ENCODE measurements at regions not wholly inside any gene's neighbourhood (a gene's known extent, or its start where the extent isn't known, plus 50 kb on each side); places are given as distances from the start of the nearest gene placed in this dataset.
A peak's percentile ranks its signal among the peaks of the same experiment; 100 is the strongest.

DNA sequence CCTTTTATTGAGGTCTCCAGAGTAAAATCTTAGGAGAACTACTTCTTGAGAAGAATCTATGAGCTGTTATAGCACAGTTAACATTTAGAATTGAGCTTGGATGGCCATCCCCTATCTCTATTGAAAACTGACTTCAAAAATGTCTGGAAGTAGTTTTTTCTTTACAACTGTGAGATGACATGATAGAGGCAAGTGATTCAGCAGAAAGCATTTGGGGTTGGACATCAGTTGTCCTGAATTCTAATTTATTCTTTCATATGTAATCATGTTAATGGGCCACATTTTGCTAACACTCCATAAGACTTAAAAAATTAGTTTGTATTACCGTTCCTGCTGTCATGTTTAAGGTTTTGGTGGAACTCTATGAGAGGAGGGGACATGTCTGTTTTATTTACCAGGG is 237.0 kb upstream of the SLC14A2 start:
- no peak for DNase-seq (ENCODE audit: low read depth)

DNA sequence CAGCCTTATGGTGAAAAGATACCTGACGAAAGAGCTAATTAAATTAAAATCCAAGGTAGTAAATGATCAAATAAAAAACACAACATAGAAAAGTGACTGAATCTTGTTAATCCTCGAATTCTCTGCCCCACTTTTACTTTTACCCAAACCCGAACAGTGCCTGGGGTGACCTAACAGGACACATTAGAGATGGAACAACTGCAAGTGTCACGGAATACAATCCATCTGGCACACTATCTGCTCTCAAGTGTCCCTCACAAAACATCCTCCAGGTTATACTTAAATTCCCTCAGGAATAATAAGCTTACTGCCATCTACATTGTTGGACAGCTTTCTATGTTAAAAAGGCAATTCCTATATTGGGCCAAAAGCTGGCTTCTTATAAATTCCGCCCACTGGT is 236.3 kb upstream of the SLC14A2 start:
- DNase-seq (ENCODE audit: low read depth): no peak

DNA sequence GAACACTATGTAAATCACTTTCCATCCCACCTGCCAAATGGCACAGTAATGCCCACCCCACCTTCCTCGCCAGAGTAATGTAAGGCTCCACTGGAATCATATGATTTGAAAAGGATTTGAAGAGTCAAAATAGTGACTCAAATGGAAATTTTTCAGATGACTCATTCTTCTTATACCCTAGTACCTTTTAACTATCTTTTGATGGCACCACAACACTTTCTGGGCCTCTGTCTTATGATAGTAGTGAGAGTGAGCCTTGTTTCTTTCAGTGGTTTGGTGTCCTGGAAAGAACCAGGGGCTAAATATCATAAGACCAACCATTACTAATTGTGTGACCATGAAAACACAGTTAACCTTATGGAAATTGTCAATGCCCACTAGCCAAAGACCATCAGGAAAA is 235.4 kb upstream of the SLC14A2 start:
- no peak for DNase-seq (ENCODE audit: low read depth)

DNA sequence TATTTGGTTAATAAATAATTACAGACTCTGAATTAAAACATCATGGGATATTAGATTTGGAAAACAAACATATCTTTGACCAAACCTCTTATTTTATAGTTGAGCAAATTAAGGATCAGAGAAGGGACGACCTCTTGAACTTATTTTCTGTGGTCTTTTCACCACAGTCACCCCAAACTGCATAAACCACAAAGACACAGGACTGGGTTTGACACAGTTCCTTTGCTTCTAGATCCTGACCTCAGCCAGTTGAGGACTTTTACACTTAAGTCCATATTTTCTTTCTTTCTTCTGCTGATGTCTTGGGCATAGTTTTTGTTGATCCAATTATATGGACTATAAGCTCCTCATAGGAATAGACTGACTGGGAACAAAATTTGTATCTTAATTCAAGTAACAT is 234.0 kb upstream of the SLC14A2 start:
- no peak for DNase-seq (ENCODE audit: low read depth)

DNA sequence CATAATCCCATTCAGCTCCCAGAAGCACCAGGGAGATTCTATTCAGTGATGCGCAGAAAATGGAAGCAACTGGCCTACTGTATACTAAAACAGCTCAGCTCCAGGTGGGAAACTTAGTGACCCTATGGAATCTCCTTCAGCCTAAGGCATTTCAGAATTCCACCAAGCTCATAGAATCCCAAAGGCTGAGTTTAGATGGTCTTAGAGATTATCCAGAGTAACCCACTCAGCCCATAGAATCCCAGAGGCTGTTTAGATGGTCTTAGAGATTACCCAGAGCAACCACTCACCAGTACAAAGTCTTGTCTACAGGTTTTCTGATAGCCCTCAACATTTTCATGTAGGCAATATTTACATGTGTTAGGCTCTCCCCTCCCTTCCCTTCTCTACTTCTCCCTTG is 232.0 kb upstream of the SLC14A2 start:
- no peak for DNase-seq (ENCODE audit: low read depth)

DNA sequence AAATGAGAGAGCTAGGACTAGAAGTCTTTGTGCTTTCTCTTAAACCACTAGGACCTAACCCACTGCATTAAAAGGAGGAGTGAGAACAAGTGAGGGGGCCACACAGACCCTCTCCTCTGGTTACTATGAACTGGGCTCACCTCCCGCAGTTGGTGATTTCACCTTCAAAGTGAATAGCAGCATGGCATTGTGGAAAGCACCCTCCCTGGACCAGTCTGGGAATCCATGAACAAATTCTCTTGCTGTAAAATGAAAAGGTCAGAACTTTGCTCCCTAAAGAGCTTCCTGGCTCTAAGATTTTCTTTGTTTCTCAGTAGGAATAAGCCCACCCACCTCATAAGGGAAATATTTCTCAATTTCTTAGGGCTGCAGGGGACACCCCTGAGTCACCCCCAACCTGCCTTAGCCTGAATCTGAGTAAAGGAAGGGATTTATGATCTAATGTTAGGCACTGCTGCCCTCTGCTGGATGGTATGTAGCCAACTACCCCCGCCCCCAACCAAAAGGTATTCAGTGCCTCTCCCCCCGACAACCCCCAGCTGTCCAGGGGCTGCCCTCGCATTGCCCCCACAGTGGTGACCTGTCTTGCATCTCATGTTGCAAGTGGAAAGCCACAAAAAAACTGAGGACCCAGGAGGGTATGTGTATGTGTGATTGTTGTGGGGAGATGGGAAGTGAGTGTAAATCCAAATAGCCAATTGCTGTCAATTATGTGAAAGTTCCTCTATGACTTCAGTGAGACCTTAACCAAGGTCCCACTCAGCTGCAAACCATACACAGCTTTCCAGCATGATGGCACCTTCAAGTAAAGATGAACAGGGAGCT is 230.9 kb upstream of the SLC14A2 start:
- DNase-seq (ENCODE audit: low read depth): peak; percentile 6

DNA sequence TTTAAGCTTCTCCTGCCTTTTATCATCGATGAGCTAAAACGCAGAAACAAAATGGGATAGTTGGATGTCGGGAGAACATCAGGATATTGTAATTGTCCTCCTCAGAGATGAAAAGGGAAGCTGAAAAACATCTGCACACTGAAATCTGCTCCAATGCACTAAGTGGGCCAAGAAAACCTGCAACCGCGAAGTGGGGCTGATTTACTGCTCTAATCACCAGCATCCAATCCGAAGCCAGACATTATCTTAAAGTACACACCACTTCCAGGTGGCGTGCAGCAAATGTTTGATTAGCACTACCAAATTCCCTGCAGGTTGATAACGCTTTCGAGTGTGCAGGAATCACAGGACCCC is 230.3 kb upstream of the SLC14A2 start:
- DNase-seq (ENCODE audit: low read depth): no peak

DNA sequence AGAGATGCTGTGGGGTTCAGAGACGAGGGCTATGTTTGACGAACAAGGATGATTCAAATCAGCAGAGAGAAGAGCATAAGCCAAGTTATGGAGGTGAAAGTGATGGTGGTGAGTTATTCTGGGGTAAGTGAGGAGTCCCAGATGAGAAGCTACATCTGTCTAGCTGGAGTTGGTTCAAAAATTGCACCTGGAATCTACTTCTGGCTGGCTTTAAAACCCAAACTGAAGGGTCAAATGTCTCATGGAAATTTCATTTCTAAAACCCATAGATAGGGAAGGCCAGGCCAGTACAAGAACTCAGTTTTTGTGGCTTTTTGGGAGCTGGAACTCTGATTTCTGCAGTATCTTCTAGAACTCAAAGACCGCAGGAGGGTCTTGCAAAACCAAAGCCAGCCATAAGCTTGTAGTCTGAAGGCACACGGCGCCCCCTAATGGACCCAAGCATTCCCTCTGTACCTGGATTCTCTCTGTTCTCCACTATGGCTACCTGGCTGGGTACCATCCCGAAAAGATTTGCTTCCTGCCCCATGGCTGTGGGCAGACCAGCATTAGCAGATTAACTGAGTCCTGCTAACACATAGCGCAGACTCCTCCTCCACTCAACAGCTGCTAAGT is 229.1 kb upstream of the SLC14A2 start:
- no peak for DNase-seq (ENCODE audit: low read depth)

DNA sequence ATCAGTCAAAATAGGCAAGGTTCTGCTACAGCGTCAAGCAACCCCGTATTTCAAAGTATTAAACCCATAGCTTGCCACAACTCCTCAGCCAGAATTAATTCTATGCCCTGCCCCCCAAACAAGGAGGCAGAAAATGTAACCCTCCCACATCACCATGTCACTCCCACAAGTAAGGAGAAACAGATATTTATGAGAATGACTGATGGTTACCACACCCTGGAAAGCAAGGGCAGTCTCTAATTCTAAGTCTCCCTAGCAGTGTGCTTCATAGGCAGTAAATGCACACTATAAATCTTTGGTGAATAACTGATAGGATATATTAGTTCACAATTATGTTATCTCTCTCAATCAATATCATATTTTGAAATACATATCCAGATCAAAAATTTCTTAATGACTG is 228.0 kb upstream of the SLC14A2 start:
- no peak for DNase-seq (ENCODE audit: low read depth)

DNA sequence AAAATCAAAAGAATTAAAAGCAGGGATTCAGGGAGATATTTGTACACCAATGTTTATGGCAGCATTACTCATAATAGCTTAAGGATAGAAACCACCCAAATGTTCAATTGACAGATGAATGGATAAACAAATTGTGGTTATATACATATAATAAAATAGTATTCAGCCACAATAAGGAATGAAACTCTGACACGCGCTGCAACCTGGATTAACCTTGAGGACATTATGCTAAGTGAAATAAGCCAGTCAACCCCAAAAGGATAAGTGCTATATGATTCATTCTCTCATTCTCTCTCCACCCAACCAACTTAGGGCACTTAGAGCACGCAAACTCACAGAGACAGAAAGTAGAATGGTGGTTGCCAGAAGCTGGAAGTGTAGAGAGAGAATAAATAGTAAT is 216.8 kb upstream of the SLC14A2 start:
- no peak for DNase-seq (ENCODE audit: low read depth)

DNA sequence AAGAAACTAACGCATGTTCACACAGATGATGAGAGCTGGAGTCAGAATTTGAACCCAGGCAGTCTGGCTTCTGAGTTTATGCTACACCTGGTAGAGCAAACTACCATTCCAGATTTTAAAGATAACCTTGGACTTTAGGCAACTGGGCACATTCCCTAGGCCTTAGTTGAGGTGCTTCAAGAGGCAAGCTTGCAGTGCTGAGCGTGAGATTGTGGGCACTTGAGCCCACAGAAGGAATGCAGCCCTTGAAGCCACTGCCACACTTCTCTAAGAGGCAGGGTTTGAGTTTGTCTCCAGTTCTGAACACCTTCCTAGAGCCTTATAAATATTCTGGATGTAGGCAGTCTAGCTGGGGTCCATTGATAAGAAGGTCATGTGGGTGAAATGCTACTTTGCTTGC is 216.1 kb upstream of the SLC14A2 start:
- no peak for DNase-seq (ENCODE audit: low read depth)

DNA sequence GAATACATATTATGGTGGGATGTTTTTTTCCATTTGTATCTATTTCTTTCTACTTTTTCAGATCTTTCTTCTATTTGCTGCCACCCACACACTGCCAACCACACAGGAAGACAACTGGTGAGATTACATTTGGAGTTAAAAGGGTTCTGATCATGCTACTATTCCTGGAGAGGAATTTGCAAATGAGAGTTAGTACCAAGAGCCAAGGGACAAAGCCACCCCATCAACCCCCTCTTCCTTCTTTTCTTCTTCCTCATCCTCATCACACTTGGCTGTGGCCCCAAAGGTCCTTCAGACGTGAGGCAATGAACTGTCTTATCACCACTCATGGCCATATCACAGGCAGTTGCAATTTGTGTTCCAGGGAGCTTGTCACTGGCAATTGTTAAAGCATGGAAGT is 215.6 kb upstream of the SLC14A2 start:
- no peak for DNase-seq (ENCODE audit: low read depth)

DNA sequence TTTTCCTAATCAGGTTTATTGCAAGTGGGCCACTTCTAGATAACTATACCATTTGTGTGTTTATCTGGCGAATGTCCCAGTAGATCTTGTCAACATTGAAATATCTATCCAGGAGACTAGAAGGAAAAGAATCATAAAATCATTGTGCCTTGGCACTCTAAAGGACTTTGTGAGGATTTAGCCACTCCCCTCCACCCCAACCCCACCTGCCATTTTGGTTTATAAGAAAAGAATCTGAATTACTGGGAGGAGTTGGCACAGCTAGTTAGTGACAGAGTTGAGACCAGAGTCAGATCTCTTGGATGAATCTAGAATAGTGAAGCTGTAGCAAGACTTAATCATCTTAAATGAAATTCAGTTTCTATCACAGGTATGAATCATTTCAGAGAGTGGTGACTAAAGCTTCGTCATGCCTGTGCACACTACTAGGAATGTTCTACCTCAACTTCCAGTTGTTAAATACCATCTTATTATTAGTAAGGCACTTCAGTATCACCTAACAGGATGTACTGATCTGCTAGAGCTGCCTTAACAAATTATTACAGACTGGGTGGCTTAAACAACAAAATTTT is 212.7 kb upstream of the SLC14A2 start:
- no peak for DNase-seq (ENCODE audit: low read depth)

DNA sequence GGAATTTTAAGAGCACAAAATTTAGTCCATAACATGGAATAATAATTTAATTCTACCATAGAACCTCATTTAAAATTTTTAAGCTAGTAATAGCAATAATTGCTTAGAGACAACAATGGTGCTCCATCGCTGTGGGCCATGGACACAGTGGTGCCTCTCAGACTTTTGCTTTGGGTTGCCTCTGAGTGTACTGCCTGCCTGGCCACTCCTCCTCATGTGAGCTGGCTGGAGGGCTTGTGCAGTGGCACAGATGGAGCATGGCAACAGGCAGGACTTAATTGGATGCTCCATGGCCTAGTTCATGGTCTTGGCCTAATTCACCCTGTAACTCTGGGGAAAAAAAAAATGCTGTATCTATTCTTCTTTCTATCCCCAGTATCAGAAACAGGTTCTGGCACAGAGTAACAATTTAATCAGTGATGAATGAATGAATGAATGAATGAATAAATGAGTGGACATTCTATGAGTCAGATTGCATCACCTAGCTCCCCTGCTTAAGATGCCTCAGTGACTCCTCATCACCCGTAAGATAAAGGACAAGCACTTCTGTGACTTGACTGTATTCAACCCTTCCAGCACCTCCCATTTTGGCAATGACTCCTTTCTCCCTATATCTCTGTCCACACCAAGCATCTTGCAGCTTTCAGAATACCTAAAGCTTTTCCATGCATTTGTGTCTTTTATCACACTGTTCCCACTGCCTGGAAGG is 211.8 kb upstream of the SLC14A2 start:
- no peak for DNase-seq (ENCODE audit: low read depth)

DNA sequence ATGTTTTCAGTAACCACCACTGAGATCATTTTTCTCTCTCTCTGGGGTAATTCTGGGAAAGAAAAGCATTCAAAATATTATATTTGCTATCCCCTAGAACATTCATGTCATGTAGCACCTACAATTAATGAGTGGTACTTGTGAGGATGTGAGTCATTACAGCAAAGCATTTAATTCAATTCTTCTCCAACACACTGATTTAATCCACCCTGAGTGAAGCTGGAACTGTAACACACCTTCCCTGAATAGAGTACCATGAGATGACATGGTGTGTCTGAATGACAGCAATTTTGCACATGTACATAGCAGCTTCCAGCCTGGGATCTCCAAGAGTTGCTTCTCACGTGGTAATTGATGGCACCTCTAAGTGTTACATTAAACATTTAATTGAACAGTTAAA is 207.1 kb upstream of the SLC14A2 start:
- DNase-seq (ENCODE audit: low read depth): no peak

DNA sequence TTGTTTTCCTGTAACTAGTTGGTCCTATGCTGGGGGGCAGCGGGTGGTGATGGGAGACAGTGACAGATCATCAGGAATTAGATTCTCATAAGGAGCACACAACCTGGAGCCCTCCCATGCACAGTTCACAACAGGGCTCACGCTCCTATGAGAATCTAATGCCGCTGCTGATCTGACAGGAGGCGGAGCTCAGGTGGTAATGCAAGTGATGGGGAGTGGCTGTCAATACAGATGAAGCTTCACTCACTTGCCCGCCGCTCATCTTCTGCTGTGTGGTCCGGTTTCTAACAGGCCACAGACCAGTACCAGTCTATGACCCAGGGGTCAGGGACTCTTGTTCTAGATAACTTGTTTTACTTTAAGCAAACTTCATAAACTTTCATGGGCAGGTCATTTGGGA is 205.3 kb upstream of the SLC14A2 start:
- DNase-seq (ENCODE audit: low read depth): no peak

DNA sequence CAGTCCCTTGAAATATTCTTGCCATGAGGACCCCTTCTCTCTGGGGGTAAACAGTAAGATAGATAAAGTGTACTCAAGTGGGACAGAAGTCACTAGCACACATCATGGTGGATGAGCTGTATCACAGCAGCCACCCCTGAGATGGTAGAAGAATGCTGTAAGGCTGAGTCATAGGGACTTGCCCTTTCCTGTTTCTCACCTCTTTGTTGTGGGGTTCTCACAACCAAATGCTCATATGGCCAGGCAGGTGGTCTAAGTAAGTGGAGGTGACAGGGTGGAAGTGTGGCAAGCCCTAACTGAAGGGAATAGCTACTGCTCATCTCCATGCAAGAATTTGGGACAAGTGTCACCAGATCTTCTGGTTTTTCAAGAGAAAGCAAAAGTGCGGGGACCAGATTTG is 202.7 kb upstream of the SLC14A2 start:
- DNase-seq (ENCODE audit: low read depth): no peak

DNA sequence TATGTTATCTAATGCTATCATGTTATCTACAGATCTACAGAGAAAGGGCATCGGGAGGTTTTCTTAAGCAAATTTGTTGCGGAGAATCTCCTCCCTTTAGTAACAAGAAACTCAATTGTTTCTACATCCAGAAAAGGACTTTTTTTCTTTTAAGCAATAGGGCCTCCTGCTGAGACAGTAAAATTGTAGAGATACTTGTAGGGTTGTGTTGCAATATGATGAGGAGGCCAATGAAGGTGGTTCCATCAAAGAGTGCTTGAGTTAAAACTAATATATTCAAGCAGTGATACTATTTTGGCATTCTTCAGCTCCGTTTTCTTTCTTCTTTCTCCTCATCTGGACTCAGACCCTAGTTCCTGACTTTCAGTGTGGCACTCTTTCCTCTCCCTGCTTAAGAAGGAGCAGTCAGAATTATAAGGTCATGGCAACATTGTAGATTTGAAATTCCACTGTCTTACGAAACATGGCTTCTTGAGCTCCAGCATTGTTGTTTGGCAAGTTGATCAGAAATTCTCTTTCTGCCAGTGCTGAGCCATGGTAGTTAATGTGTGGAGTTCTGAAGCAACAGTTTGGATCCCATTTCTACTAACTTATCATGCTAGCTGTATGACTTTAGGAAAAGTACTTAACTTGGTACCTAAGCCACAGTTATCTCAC is 202.0 kb upstream of the SLC14A2 start:
- no peak for DNase-seq (ENCODE audit: low read depth)

DNA sequence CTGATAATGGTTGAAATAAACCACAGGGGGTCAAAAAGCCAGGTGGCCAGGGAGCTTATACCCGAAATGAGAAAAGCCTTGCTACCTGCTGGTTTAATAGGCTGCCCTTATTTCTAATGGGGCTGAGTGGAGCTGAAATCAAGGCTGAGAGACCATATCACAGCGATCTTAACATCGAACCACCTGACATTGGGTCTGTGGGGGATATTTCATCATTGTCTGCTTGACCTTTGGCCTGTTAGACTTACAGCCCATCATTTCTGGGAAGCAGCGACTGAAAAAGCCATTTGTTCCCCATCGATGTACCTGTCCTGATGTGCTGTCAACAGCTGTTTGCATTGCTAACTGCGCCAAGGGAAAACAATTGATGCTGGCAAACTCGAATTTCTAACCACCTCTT is 199.7 kb upstream of the SLC14A2 start:
- no peak for DNase-seq (ENCODE audit: low read depth)

DNA sequence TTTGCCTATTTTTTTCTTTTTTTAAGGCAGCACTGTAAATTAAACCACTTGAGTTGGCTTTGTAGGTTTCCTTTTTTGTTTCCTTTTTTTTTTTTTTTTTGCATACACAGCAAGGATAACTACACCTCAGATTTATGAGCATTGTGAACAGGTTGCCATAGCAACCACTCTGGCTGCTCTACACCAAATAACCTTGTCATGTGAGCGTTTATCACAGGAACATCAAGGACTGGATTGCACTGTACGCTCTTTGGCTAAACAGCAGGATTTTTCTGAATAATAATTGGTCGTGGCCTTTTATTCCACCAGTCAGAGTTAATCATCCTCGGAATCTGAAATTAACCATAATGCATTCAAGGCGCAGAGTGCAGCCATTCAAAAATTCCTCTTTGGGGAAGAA is 199.1 kb upstream of the SLC14A2 start:
- DNase-seq (ENCODE audit: low read depth): no peak

DNA sequence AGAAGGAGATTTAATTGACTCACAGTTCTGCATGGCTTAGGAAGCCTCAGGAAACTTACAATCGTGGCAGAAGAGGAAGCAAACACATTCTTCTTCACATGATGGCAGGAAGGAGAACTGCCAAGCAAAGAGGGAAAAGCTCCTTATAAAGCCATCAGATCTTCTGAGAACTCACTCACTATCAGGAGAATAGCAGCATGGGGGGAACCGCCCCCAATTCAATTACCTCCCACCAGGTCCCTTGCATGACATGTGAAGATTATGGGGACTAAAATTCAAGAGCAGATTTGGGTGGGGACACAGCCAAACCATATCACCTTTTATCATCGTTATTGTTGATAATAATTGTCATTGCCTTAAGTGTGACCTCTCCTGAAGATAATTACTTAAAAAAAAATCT is 197.9 kb upstream of the SLC14A2 start:
- DNase-seq (ENCODE audit: low read depth): no peak

DNA sequence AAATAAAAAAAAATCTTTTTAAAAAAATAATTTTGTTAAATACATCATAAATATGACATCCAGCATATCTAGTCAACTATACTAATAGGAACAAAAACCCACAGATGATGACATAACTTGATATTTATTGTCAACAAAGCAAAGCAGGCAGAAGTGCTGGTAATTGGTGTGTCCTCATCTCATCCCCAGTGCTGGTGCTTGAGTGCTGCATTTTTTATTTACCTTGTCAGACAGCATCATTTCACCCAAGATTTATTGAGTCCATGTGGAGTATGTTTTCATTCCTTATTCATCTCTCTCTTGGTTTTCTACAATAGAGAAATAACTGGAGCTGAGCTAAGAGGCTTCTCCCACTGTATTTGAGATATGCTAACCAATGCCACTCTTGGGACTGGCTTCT is 191.6 kb upstream of the SLC14A2 start:
- no peak for DNase-seq (ENCODE audit: low read depth)

DNA sequence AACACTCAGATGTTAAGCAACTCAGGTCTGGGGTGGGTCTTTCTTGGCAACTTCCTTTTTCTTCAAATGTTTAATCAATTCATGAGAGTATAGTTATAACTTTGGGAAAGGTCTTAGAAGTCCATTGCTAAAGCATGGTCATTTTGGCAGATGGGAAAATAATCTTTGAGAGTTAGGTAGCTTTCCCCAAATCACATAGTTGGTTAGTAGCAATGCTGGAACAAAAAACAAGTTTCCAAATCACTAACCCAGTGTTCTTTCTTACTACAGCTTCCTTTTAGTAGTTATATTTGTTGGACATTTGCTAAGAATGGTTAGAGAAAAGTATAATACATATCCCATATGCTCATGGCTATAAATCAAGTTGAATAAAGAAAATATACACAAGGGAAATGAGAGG is 185.2 kb upstream of the SLC14A2 start:
- no peak for DNase-seq (ENCODE audit: low read depth)
